Psoas muscle (tissue), 7 donors: ENCODE measurements at regions not wholly inside any gene's neighbourhood (a gene's known extent, or its start where the extent isn't known, plus 50 kb on each side); places are given as distances from the start of the nearest gene placed in this dataset.

ENCODE experiments used
- ATAC-seq, 4 donors: fragments of 200-7000 bp; cut with Tn5 transposase; one replicate each; pipeline ENCODE4 v1.9.1; 2020; ENCODE audit warnings: moderate library complexity in 3 of 4, mild to moderate bottlenecking in 2 of 4
- DNase-seq, 2 donors: peaks; one replicate each; pipeline ENCODE4 v3.0.0-alpha.2; 2020
- H3K27ac ChIP-seq: fragments of 200-600 bp; one replicate; pipeline ENCODE4 v1.8.0; 2022
- H3K27me3 ChIP-seq, 3 donors: fragments of 200-600 bp in 1 of 3; one replicate each; pipeline versions ENCODE4 v1.6.1 to v1.8.0; 2013 to 2022; ENCODE audit warnings: low read length in 2 of 3, mild to moderate bottlenecking in 2 of 3, moderate library complexity in 1 of 3; ENCODE audit not compliant: insufficient read depth in 3 of 3
- H3K36me3 ChIP-seq, 2 donors: fragments of 200-600 bp in 1 of 2; one replicate each; pipeline versions ENCODE4 v1.6.1 to v1.8.0; 2013 to 2022; ENCODE audit warnings: low read depth in 1 of 2, mild to moderate bottlenecking in 1 of 2, moderate library complexity in 1 of 2; ENCODE audit not compliant: insufficient read depth in 1 of 2
- H3K4me1 ChIP-seq: fragments of 200-600 bp; one replicate; pipeline ENCODE4 v1.8.0; 2022
- H3K4me3 ChIP-seq: fragments of 200-600 bp; one replicate; pipeline ENCODE4 v1.8.0; 2022; ENCODE audit warnings: mild to moderate bottlenecking
- H3K9me3 ChIP-seq: fragments of 200-600 bp; one replicate; pipeline ENCODE4 v1.8.0; 2022
- WGBS, 3 donors: extraction: QIAGEN DNeasy Blood & Tissue Kit; methylation state at CpG; one replicate each; pipeline versions ENCODE4 v1.1.6 to v1.1.7; 2013; 5-methylcytosine and 5-hydroxymethylcytosine counted together
- intact Hi-C, 2 donors: fragments of 100-400 bp; cut with DNase I; formaldehyde crosslinking; loops; one replicate each; pipeline versions ENCODE4 v1.11.0 to v1.14.2; 2022
- TF ChIP-seq, protein P1 (sequence below): fragments of 200-600 bp; IDR thresholded peaks from one replicate; pipeline ENCODE4 v1.8.0; 2022; ENCODE audit warnings: antibody characterized with exemption
- donor health status: healthy with polysubstance abuse.
- donor health status: DM: no; HTN: no; CAD: no; lungs with moderate emphysema.
- donor health status: Bipolar disorder and iron deficiency.
- donor health status: healthy.
- donor health status: DM: yes; HTN: yes; CAD: no.
- donor health status: DM: no; HTN: no; CAD: no.
- donor health status: DM: yes; HTN: yes; CAD: no.

DNA sequence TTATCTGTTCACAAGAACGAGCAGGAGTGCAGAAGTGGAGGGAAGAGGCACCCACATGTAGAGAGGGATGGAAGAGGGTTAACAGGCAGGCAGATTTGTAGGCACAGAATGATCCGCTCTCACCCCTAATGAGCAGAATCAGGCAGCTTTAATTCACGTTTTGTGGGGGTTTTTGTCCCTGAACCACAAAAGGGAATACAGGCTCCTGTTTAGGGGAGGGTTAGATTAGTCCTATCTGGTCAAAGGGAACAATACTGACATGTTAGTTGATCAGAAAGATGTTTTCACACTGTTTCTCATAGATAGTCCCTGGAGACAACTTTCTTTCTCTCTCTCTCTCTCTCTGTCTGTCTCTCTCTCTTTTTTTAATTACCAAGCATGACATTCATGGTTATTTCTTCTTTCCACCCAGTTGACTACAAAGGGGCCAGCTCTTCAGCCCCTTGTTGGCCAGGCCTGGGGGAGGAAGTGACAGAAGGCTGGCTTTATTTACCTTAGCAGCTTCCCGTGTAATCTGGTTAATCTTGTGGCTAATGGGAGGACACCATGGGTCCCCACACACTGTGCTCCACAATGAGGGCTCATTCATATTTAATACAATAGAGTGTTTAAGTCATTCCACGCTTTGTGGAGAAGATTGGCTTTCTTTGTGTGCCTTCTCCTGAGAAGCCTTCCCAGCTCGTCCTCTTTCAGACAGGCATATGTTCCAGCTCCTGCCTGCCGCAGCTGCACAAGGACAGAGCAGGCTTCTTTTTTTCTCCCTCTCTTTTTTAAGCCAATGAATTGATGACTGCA lies 958.8 kb downstream of the TFAP2A start:
- intact Hi-C loops: no loop called here
- H3K4me3 ChIP-seq: no peak overlapping the region
- no peak overlapping the region for H3K27ac ChIP-seq
- no peaks in the 10 kb centered on the region for H3K4me1 ChIP-seq
- H3K9me3 ChIP-seq: no peaks in the 10 kb centered on the region
- H3K27me3 ChIP-seq: no peaks in the 10 kb centered on the region
- 18 to 20% (median 18%) methylated on average over 7 of the region's 7 CpGs for WGBS, 3 donors
- TF ChIP-seq, protein P1, sequence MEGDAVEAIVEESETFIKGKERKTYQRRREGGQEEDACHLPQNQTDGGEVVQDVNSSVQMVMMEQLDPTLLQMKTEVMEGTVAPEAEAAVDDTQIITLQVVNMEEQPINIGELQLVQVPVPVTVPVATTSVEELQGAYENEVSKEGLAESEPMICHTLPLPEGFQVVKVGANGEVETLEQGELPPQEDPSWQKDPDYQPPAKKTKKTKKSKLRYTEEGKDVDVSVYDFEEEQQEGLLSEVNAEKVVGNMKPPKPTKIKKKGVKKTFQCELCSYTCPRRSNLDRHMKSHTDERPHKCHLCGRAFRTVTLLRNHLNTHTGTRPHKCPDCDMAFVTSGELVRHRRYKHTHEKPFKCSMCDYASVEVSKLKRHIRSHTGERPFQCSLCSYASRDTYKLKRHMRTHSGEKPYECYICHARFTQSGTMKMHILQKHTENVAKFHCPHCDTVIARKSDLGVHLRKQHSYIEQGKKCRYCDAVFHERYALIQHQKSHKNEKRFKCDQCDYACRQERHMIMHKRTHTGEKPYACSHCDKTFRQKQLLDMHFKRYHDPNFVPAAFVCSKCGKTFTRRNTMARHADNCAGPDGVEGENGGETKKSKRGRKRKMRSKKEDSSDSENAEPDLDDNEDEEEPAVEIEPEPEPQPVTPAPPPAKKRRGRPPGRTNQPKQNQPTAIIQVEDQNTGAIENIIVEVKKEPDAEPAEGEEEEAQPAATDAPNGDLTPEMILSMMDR: no peak
- no peak for DNase-seq
- no peaks in the 10 kb centered on the region for H3K36me3 ChIP-seq
- no peak for ATAC-seq

DNA sequence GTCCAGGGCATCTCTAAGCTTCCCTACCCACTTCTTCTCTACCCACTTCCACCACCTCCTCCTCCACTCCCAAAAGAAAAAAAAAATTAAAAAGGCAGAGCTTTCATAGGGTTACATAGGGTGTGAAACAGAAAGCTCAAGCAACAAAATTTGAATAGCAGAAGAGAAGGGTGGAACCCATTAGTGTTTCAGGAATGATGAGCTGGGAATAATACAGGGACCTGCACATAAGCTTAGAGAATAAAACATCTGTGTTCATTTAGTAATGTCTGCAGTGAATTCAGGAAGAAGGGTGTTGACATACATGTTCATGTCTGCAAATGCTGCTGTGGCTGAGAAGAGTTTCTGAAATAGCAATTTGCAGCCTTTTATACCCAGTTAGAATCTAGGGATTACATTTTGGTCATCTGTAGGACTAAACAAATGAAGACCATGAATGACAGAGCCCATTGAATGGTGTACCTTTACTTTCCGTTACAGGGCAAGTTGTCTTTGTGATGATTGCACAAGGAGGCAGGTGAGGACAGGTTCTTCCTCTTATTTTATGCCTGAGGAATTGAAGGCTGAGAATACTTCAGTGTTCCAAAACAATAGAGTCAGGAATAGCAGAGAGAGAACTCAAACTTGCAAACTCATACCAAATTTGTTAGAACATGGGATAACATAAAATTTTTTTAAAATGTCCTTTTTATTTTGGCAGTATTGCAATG lies 975.1 kb downstream of the TFAP2A start:
- TF ChIP-seq, protein P1: no peak
- WGBS, 3 donors: 86 to 97% (median 90%) methylated on average over 1 of the region's 1 CpG
- no peak overlapping the region for H3K4me3 ChIP-seq
- H3K27me3 ChIP-seq: no peaks in the 10 kb centered on the region
- H3K9me3 ChIP-seq: no peaks in the 10 kb centered on the region
- no peak overlapping the region for H3K27ac ChIP-seq
- H3K4me1 ChIP-seq: no peaks in the 10 kb centered on the region
- ATAC-seq (no peak), DNase-seq (no peak)
- intact Hi-C loops: no loop called here
- H3K36me3 ChIP-seq: no peaks in the 10 kb centered on the region

GRCh38 chr6:9437836-9438235 lies 977.0 kb downstream of the TFAP2A start:
- H3K36me3 ChIP-seq: no peaks in the 10 kb centered on the region

GRCh38 chr6:9435281-9435680 lies 979.6 kb downstream of the TFAP2A start:
- intact Hi-C loops: no loop called here
- H3K36me3 ChIP-seq: no peaks in the 10 kb centered on the region
- no peaks in the 10 kb centered on the region for H3K27me3 ChIP-seq
- H3K9me3 ChIP-seq: no peaks in the 10 kb centered on the region
- TF ChIP-seq, protein P1: no peak
- no peak overlapping the region for H3K27ac ChIP-seq
- ATAC-seq: no peak
- 50 to 54% (median 53%) methylated on average over 4 of the region's 4 CpGs for WGBS, 3 donors
- H3K4me1 ChIP-seq: no peaks in the 10 kb centered on the region
- no peak overlapping the region for H3K4me3 ChIP-seq
- DNase-seq: no peak

More at GRCh38 chr6:9437836-9438235, 977.0 kb downstream of the TFAP2A start:
- no peak overlapping the region for H3K27ac ChIP-seq
- no peaks in the 10 kb centered on the region for H3K9me3 ChIP-seq
- intact Hi-C loops: no loop called here
- H3K4me1 ChIP-seq: no peaks in the 10 kb centered on the region
- no peaks in the 10 kb centered on the region for H3K27me3 ChIP-seq
- 90 to 96% (median 92%) methylated on average over 3 of the region's 3 CpGs for WGBS, 3 donors
- no peak for ATAC-seq
- TF ChIP-seq, protein P1: no peak
- H3K4me3 ChIP-seq: no peak overlapping the region
- DNase-seq: no peak
